Uterus (tissue), 3 donors: ENCODE measurements at regions not wholly inside any gene's neighbourhood (a gene's known extent, or its start where the extent isn't known, plus 50 kb on each side); places are given as distances from the start of the nearest gene placed in this dataset.

Experiments used
- DNase-seq, 2 donors: peaks; one replicate each; pipeline ENCODE4 v3.0.0-alpha.2; 2019 to 2020
- H3K27ac ChIP-seq, 2 donors: fragments of 200-600 bp; sonication (generic); 1 replicate in 1 of 2; 2 replicates in 1 of 2; pipeline ENCODE4 v1.5.1; 2016 to 2018
- H3K27me3 ChIP-seq, 2 donors: fragments of 200-600 bp; sonication (generic); one replicate each; pipeline ENCODE4 v1.5.1; 2018 to 2019; ENCODE audit warnings: control low read depth in 1 of 2
- H3K36me3 ChIP-seq, 2 donors: fragments of 200-600 bp; sonication (generic); one replicate each; pipeline ENCODE4 v1.5.1; 2019; ENCODE audit warnings: control low read depth in 1 of 2
- H3K4me1 ChIP-seq, 2 donors: fragments of 200-600 bp; sonication (generic); one replicate each; pipeline ENCODE4 v1.5.1; 2018 to 2019; ENCODE audit warnings: control low read depth in 1 of 2
- H3K4me3 ChIP-seq, 2 donors: fragments of 200-600 bp; sonication (generic); 1 replicate in 1 of 2; 2 replicates in 1 of 2; pipeline ENCODE4 v1.5.1; 2018 to 2019; ENCODE audit warnings: mild to moderate bottlenecking in 1 of 2
- H3K9me3 ChIP-seq, 2 donors: fragments of 200-600 bp; sonication (generic); one replicate each; pipeline ENCODE4 v1.5.1; 2019; ENCODE audit warnings: control low read depth in 1 of 2
- POLR2A ChIP-seq, 2 donors: fragments of 450-650 bp; IDR thresholded peaks; one replicate each; pipeline ENCODE4 v1.6.1; 2016; ENCODE audit warnings: antibody characterized with exemption in 2 of 2, mild to moderate bottlenecking in 1 of 2, moderate library complexity in 1 of 2
- intact Hi-C: fragments of 100-400 bp; cut with DNase I; formaldehyde crosslinking; loops from one replicate; pipeline ENCODE4 v1.15.1; 2023; ENCODE audit warnings: low total_unique reads
- TF ChIP-seq, protein P1 (sequence below), 4 experiments: fragments of 200-600 bp in 2 of 4; fragments of 450-650 bp in 2 of 4; sonication (generic) in 2 of 4; IDR thresholded peaks; one replicate each; pipeline ENCODE4 v1.5.1; 2016 to 2019; ENCODE audit warnings: antibody characterized with exemption in 4 of 4, mild to moderate bottlenecking in 2 of 4, moderate library complexity in 1 of 4
- donor health status: DM: yes; HTN: yes; CAD: no.

DNA sequence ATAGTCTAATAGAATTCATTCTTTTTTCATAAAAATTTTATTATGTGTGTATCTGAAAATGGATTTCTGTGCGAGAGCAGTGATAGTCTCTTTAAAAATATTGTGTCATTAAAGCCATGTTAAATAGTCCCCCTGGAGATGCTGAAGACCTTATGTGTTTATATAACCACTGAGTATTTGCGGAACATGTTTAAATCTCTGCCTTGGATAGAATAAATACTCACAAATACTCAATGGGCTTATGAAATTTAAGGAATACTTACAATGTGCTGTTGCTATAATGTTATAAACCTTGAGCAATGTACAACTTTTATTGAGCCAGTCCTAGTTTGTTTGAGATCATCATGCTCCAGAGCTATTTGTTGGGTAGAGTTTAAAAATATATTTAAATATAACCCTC lies 226.0 kb downstream of the SNAPC1 start:
- H3K36me3 ChIP-seq = no peaks in the 10 kb centered on the region
- H3K4me1 ChIP-seq = no peaks in the 10 kb centered on the region
- no peaks in the 10 kb centered on the region for H3K9me3 ChIP-seq
- no peak overlapping the region for H3K4me3 ChIP-seq
- no peak overlapping the region for H3K27ac ChIP-seq
- no peaks in the 10 kb centered on the region for H3K27me3 ChIP-seq
- TF ChIP-seq, protein P1, sequence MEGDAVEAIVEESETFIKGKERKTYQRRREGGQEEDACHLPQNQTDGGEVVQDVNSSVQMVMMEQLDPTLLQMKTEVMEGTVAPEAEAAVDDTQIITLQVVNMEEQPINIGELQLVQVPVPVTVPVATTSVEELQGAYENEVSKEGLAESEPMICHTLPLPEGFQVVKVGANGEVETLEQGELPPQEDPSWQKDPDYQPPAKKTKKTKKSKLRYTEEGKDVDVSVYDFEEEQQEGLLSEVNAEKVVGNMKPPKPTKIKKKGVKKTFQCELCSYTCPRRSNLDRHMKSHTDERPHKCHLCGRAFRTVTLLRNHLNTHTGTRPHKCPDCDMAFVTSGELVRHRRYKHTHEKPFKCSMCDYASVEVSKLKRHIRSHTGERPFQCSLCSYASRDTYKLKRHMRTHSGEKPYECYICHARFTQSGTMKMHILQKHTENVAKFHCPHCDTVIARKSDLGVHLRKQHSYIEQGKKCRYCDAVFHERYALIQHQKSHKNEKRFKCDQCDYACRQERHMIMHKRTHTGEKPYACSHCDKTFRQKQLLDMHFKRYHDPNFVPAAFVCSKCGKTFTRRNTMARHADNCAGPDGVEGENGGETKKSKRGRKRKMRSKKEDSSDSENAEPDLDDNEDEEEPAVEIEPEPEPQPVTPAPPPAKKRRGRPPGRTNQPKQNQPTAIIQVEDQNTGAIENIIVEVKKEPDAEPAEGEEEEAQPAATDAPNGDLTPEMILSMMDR (IDR thresholded peaks at IDR 0.05) = no peak
- no peak for TF ChIP-seq POLR2A (IDR thresholded peaks at IDR 0.05)
- no peak for DNase-seq
- intact Hi-C loops = no loop called here

DNA sequence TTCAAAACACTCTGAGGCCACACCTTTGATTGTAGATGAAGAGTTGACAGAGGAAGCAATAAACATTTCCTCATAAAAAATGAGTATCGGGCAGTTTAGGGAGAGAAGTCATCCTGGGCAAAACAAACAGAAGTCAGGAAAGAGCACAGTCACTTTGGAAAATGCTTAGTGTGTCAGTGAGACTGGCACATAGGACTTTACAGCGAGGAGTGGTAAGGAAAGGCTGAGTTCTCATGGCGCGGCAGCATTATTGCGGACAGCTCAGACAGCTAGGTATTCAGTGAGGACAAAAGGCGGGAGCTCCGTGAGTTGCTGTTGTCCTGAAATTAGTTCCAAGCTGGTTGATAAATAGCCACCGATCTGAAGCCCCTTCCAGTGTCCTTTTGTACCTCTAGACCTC lies 229.9 kb downstream of the SNAPC1 start:
- Histone ChIP-seq H3K27me3 (no peaks in the 10 kb centered on the region), H3K4me1 (no peaks in the 10 kb centered on the region), H3K9me3 (no peaks in the 10 kb centered on the region), H3K27ac (no peak overlapping the region), H3K36me3 (no peaks in the 10 kb centered on the region), H3K4me3 (no peak overlapping the region)
- TF ChIP-seq, protein P1 (IDR thresholded peaks at IDR 0.05) = no peak
- TF ChIP-seq POLR2A (IDR thresholded peaks at IDR 0.05) = no peak
- no peak for DNase-seq
- intact Hi-C loops = no loop called here

DNA sequence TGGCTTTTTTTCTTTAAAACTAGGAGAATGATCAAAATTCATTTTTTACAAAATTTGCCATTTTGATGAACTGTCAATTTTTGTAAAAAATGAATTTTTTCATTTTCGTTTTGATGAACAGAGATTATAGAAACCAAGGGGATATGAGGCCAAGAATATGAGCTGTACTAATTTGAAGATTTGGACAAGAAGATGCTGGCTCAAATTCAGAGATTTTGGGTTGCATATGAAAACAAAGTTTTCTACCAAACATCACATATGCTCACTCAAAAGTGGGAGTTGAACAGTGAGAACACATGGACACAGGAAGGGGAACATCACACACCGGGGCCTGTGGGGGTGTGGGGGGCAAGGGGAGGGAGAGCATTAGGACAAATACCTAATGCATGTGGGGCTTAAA lies 230.7 kb downstream of the SNAPC1 start:
- Histone ChIP-seq H3K9me3 (no peaks in the 10 kb centered on the region), H3K27ac (no peak overlapping the region), H3K36me3 (no peaks in the 10 kb centered on the region), H3K4me3 (no peak overlapping the region), H3K4me1 (no peaks in the 10 kb centered on the region), H3K27me3 (no peaks in the 10 kb centered on the region)
- no peak for DNase-seq
- TF ChIP-seq, protein P1 (IDR thresholded peaks at IDR 0.05) = no peak
- intact Hi-C loops = no loop called here

DNA sequence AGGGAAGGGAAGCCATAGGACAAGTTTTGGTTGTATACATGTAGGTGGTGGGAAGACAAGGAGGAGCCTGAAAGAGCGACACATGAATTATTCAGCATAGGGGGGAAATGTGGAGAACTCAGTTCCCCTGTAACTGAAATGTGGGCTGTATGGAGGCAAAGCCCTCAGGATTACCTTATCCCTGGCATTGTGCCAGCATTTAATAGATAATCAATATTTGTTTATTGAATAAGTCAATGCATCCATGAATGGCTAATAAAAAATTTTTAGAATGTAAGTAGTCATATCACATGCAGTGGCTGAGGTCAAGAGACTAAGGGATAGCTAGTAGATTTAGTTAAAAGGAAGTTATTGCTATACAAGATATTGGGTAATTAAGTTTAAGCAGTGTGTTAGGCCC lies 232.4 kb downstream of the SNAPC1 start:
- no peaks in the 10 kb centered on the region for H3K27me3 ChIP-seq
- DNase-seq = no peak

DNA sequence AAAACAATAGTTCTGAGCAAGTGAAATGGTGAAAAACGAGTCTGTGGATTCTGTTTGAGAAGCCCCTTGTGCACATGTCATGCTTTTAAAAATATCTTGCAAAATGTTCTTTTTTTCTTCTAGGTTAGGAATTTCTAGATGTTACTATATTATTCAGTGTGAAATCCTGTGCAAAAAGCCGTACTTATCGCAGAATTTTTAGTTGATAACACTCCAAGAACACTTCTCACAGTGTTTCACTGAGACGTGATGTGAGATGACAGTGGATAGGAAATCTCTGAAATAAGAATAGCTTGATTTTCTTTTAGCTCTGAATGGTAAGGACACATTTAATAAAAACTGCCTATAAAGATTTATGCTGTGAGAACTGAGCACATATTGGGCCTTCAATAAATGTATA lies 234.5 kb downstream of the SNAPC1 start:
- no peaks in the 10 kb centered on the region for H3K4me1 ChIP-seq
- intact Hi-C loops = no loop called here
- TF ChIP-seq, protein P1 (IDR thresholded peaks at IDR 0.05) = no peak
- no peak for TF ChIP-seq POLR2A (IDR thresholded peaks at IDR 0.05)

More for the DNA sequence above, 232.4 kb downstream of the SNAPC1 start:
- Histone ChIP-seq H3K9me3 (no peaks in the 10 kb centered on the region), H3K27ac (no peak overlapping the region), H3K4me3 (no peak overlapping the region), H3K4me1 (no peaks in the 10 kb centered on the region), H3K36me3 (no peaks in the 10 kb centered on the region)
- TF ChIP-seq, protein P1 (IDR thresholded peaks at IDR 0.05) = no peak
- TF ChIP-seq POLR2A (IDR thresholded peaks at IDR 0.05) = no peak
- intact Hi-C loops = no loop called here

More for the DNA sequence above, 234.5 kb downstream of the SNAPC1 start:
- DNase-seq = no peak
- no peak overlapping the region for H3K27ac ChIP-seq
- no peaks in the 10 kb centered on the region for H3K27me3 ChIP-seq
- H3K4me3 ChIP-seq = no peak overlapping the region
- no peaks in the 10 kb centered on the region for H3K9me3 ChIP-seq
- H3K36me3 ChIP-seq = no peaks in the 10 kb centered on the region
